Keratinocyte (primary cell): ENCODE measurements at regions not wholly inside any gene's neighbourhood (a gene's known extent, or its start where the extent isn't known, plus 50 kb on each side); places are given as distances from the start of the nearest gene placed in this dataset.

Source experiments
- DNase-seq: peaks from one replicate; pipeline ENCODE4 v3.0.0-alpha.2; 2011; ENCODE audit warnings: low read depth, missing footprints, low spot score
- FAIRE-seq: peaks from 2 replicates; lab custom pipeline; 2011; peaks lifted over from hg19 to GRCh38; lab: Jason Lieb, UNC
- H2AFZ ChIP-seq: 2 replicates; pipeline ENCODE4 v1.6.0; 2012; ENCODE audit warnings: low read length, control low read depth, inconsistent platforms; ENCODE audit not compliant: control insufficient read depth
- H3K27ac ChIP-seq: 2 replicates; pipeline ENCODE4 v1.5.1; 2011; ENCODE audit warnings: low read length; ENCODE audit not compliant: control insufficient read depth, insufficient read depth
- H3K27me3 ChIP-seq: 3 replicates; pipeline ENCODE4 v1.6.0; 2011; ENCODE audit warnings: low read length; ENCODE audit not compliant: control insufficient read depth, insufficient read depth; ENCODE audit errors: extremely low read depth
- H3K36me3 ChIP-seq, 2 experiments: 2 replicates in 1 of 2; 3 replicates in 1 of 2; pipeline ENCODE4 v1.5.1; 2011; ENCODE audit warnings: low read length in 2 of 2, mild to moderate bottlenecking in 1 of 2; ENCODE audit not compliant: control insufficient read depth in 2 of 2, insufficient read depth in 2 of 2; ENCODE audit errors: extremely low read depth in 1 of 2
- H3K4me1 ChIP-seq: 3 replicates; pipeline ENCODE4 v1.5.1; 2011; ENCODE audit warnings: low read length; ENCODE audit not compliant: control insufficient read depth, insufficient read depth; ENCODE audit errors: extremely low read depth
- H3K4me2 ChIP-seq: 3 replicates; pipeline ENCODE4 v1.6.0; 2011; ENCODE audit warnings: low read depth, low read length; ENCODE audit not compliant: control insufficient read depth, insufficient read depth; ENCODE audit errors: extremely low read depth
- H3K4me3 ChIP-seq, 3 experiments: fragments of 200-600 bp in 1 of 3; sonication (generic) in 1 of 3; 2 replicates in 2 of 3; 3 replicates in 1 of 3; pipeline ENCODE4 v1.5.1; 2011 to 2016; ENCODE audit warnings: low read length in 3 of 3, mild to moderate bottlenecking in 3 of 3, control low read depth in 2 of 3, inconsistent platforms in 1 of 3, low read depth in 1 of 3, mixed read lengths in 1 of 3, mixed run types in 1 of 3, moderate library complexity in 1 of 3; ENCODE audit not compliant: control insufficient read depth in 2 of 3, insufficient read depth in 2 of 3; ENCODE audit errors: extremely low read depth in 1 of 3
- H3K79me2 ChIP-seq: 2 replicates; pipeline ENCODE4 v1.6.0; 2012; ENCODE audit warnings: low read length; ENCODE audit not compliant: control insufficient read depth, insufficient read depth
- H3K9ac ChIP-seq: 3 replicates; pipeline ENCODE4 v1.6.0; 2011; ENCODE audit warnings: low read length; ENCODE audit not compliant: control insufficient read depth, insufficient read depth; ENCODE audit errors: extremely low read depth
- H3K9me1 ChIP-seq: 3 replicates; pipeline ENCODE4 v1.6.0; 2011; ENCODE audit warnings: low read length; ENCODE audit not compliant: control insufficient read depth, insufficient read depth; ENCODE audit errors: extremely low read depth
- H3K9me3 ChIP-seq: 2 replicates; pipeline ENCODE4 v1.5.1; 2012; ENCODE audit warnings: low read depth, low read length; ENCODE audit not compliant: control insufficient read depth
- H4K20me1 ChIP-seq: 3 replicates; pipeline ENCODE4 v1.6.0; 2011; ENCODE audit warnings: low read length; ENCODE audit not compliant: control insufficient read depth, insufficient read depth; ENCODE audit errors: extremely low read depth
- CTCF ChIP-seq, 3 experiments: IDR thresholded peaks in 1 of 3; conservative IDR thresholded peaks in 1 of 3; optimal IDR thresholded peaks in 1 of 3; 2 replicates in 2 of 3; 3 replicates in 1 of 3; pipeline versions ENCODE3 to v1.5.1; 2011; ENCODE audit warnings: low read length in 3 of 3, mild to moderate bottlenecking in 3 of 3, moderate library complexity in 2 of 3, control low read depth in 1 of 3, inconsistent platforms in 1 of 3; ENCODE audit not compliant: insufficient read depth in 2 of 3; ENCODE audit errors: extremely low read depth in 1 of 3
- EZH2 ChIP-seq: IDR thresholded peaks from one replicate; pipeline ENCODE4 v1.6.1; 2012; ENCODE audit warnings: inconsistent platforms, mild to moderate bottlenecking, low read length, moderate library complexity
- dilution Hi-C: fragments of 300-500 bp; cut with MboI; formaldehyde crosslinking; loops from one replicate; pipeline ENCODE4 v1.7.0; 2020; ENCODE audit warnings: low sequenced_read_pairs; ENCODE audit not compliant: extremely low pct_ligation_motif_present

- H3K36me3 ChIP-seq, result no peaks in the 10 kb centered on the region
- no peak overlapping the region for H3K4me2 ChIP-seq
- H2AFZ ChIP-seq, result no peak overlapping the region
- no peaks in the 10 kb centered on the region for H3K4me1 ChIP-seq
- FAIRE-seq, result no peak
- H3K9me3 ChIP-seq, result no peaks in the 10 kb centered on the region
- H3K9me1 ChIP-seq, result no peaks in the 10 kb centered on the region
- H3K9ac ChIP-seq, result no peak overlapping the region
- H3K4me3 ChIP-seq, result no peak overlapping the region
- H3K79me2 ChIP-seq, result no peaks in the 10 kb centered on the region
- dilution Hi-C loops, result no loop called here
- no peaks in the 10 kb centered on the region for H3K27me3 ChIP-seq
- TF ChIP-seq EZH2 (no peak), CTCF (optimal IDR thresholded peaks at IDR 0.05 in 1 of 3, IDR thresholded peaks at IDR 0.05 in 1 of 3, conservative IDR thresholded peaks at IDR 0.05 in 1 of 3; ENCODE audit: extremely low read depth in 1 of 3, insufficient read depth in 2 of 3, low read length in 3 of 3) (no peak)
- DNase-seq, result no peak
- H4K20me1 ChIP-seq, result no peaks in the 10 kb centered on the region
- H3K27ac ChIP-seq, result no peak overlapping the region
These were observed 1409.9 kb upstream of the PCDH7 start for GRCh38 chr4:29310252-29310651.

- H3K4me2 ChIP-seq, result no peak overlapping the region
- DNase-seq, result no peak
- H3K4me3 ChIP-seq, result no peak overlapping the region
- TF ChIP-seq CTCF (optimal IDR thresholded peaks at IDR 0.05 in 1 of 3, IDR thresholded peaks at IDR 0.05 in 1 of 3, conservative IDR thresholded peaks at IDR 0.05 in 1 of 3; ENCODE audit: extremely low read depth in 1 of 3, insufficient read depth in 2 of 3, low read length in 3 of 3), result no peak
- TF ChIP-seq EZH2, result no peak
- H3K9ac ChIP-seq, result no peak overlapping the region
- no peaks in the 10 kb centered on the region for H4K20me1 ChIP-seq
- H3K9me1 ChIP-seq, result no peaks in the 10 kb centered on the region
- dilution Hi-C loops, result no loop called here
- no peak overlapping the region for H2AFZ ChIP-seq
- H3K27me3 ChIP-seq, result no peaks in the 10 kb centered on the region
- no peak overlapping the region for H3K27ac ChIP-seq
- no peaks in the 10 kb centered on the region for H3K79me2 ChIP-seq
- H3K4me1 ChIP-seq, result no peaks in the 10 kb centered on the region
- no peaks in the 10 kb centered on the region for H3K9me3 ChIP-seq
- no peak for FAIRE-seq
- no peaks in the 10 kb centered on the region for H3K36me3 ChIP-seq
These were observed 1408.9 kb upstream of the PCDH7 start for GRCh38 chr4:29311247-29311646.
